K562 (cell line): ENCODE measurements at regions not wholly inside any gene's neighbourhood (a gene's known extent, or its start where the extent isn't known, plus 50 kb on each side); places are given as distances from the start of the nearest gene placed in this dataset.

Source experiments
- ATAC-seq: fragments of 200-7000 bp; cut with Tn5 transposase; 3 replicates; pipeline ENCODE4 v1.9.1; 2020; ENCODE audit warnings: moderate library complexity
- BruUV-seq: library from RNA; stranded (reverse); fragments of 400-500 nt; replicated peaks from 2 replicates; lab custom pipeline; 2021; lab: Mats Ljungman, UMichigan
- CTCF ChIA-PET: fragments of 300-600 bp; formaldehyde crosslinking; extraction: SDS; loops from one replicate; lab custom pipeline; 2021; ENCODE audit warnings: low intra/inter-chr PET ratio; lab: Yijun Ruan, JAX
- POLR2A ChIA-PET: fragments of 300-600, 350-650 bp; sonication (Branson Sonifier 250); formaldehyde crosslinking; extraction: SDS; loops from one replicate; lab custom pipeline; 2021; ENCODE audit warnings: antibody characterized with exemption, inconsistent platforms; lab: Yijun Ruan, JAX
- DNase-seq, 4 experiments: peaks; one replicate each; pipeline versions ENCODE4 v3.0.0 to v3.0.0-alpha.2; 2011 to 2018; ENCODE audit warnings: low spot score in 3 of 4, mixed read lengths in 3 of 4; ENCODE audit errors: extremely low read depth in 1 of 4
- FAIRE-seq: peaks from 2 replicates; lab custom pipeline; 2011; peaks lifted over from hg19 to GRCh38; lab: Jason Lieb, UNC
- H2AFZ ChIP-seq: 2 replicates; pipeline ENCODE4 v1.6.0; 2011; ENCODE audit warnings: low read depth, low read length, control low read depth, inconsistent platforms
- H3K27ac ChIP-seq: fragments of 200-600 bp; 3 replicates; pipeline ENCODE4 v1.8.0; 2011; ENCODE audit warnings: low read depth, mild to moderate bottlenecking, control low read depth, inconsistent platforms, low read length, moderate library complexity, mixed read lengths; ENCODE audit errors: extremely low read depth
- H3K27me3 ChIP-seq, 2 experiments: fragments of 300-600 bp in 1 of 2; 2 replicates in 1 of 2; 3 replicates in 1 of 2; pipeline versions ENCODE4 v1.6.0 to v1.8.0; 2011; ENCODE audit warnings: inconsistent platforms in 2 of 2, low read length in 2 of 2, mild to moderate bottlenecking in 1 of 2, mixed read lengths in 1 of 2, moderate library complexity in 1 of 2; ENCODE audit not compliant: control insufficient read depth in 2 of 2, insufficient read depth in 2 of 2
- H3K36me3 ChIP-seq: fragments of 300-600 bp; 3 replicates; pipeline ENCODE4 v1.8.0; 2011; ENCODE audit warnings: mild to moderate bottlenecking, low read length, inconsistent platforms; ENCODE audit not compliant: control insufficient read depth, insufficient read depth
- H3K4me1 ChIP-seq, 2 experiments: fragments of 200-600 bp in 1 of 2; replicated peaks in 1 of 2; 2 replicates in 1 of 2; 3 replicates in 1 of 2; pipeline versions ENCODE4 v1.5.1 to v1.8.0; 2011; ENCODE audit warnings: inconsistent platforms in 2 of 2, low read length in 2 of 2, mild to moderate bottlenecking in 1 of 2, mixed read lengths in 1 of 2, moderate library complexity in 1 of 2; ENCODE audit not compliant: control insufficient read depth in 2 of 2, insufficient read depth in 2 of 2
- H3K4me2 ChIP-seq: 2 replicates; pipeline ENCODE4 v1.6.1; 2011; ENCODE audit warnings: low read length, control low read depth, inconsistent platforms, mixed read lengths; ENCODE audit not compliant: insufficient read depth
- H3K4me3 ChIP-seq: fragments of 200-600 bp; sonication (generic), shearing (Covaris generic); 2 replicates; pipeline ENCODE4 v1.5.1; 2016; ENCODE audit warnings: control low read depth, inconsistent platforms
- H3K79me2 ChIP-seq: fragments of 200-600 bp; 3 replicates; pipeline ENCODE4 v1.8.0; 2011; ENCODE audit warnings: low read length, inconsistent platforms; ENCODE audit not compliant: control insufficient read depth, insufficient read depth
- H3K9ac ChIP-seq, 2 experiments: 2 replicates each; pipeline versions ENCODE4 v1.6.0 to v1.6.1; 2011; ENCODE audit warnings: low read depth in 2 of 2, low read length in 2 of 2, control low read depth in 1 of 2, inconsistent platforms in 1 of 2, mild to moderate bottlenecking in 1 of 2, mixed read lengths in 1 of 2; ENCODE audit not compliant: insufficient read depth in 1 of 2
- H3K9me1 ChIP-seq: one replicate; pipeline ENCODE4 v1.6.0; 2011; ENCODE audit warnings: inconsistent platforms, mild to moderate bottlenecking, low read length, moderate library complexity; ENCODE audit not compliant: control insufficient read depth, insufficient read depth
- H3K9me3 ChIP-seq: replicated peaks from 2 replicates; pipeline ENCODE4 v1.5.1; 2011; ENCODE audit warnings: low read depth, low read length, inconsistent platforms; ENCODE audit not compliant: control insufficient read depth, insufficient read depth
- H4K20me1 ChIP-seq: replicated peaks from 2 replicates; pipeline ENCODE4 v1.6.1; 2011; ENCODE audit warnings: low read length, inconsistent platforms, mixed read lengths; ENCODE audit not compliant: control insufficient read depth, insufficient read depth
- DEAF1 ChIP-seq: fragments of 450-650 bp; formaldehyde crosslinking; IDR thresholded peaks from 2 replicates; pipeline ENCODE4 v1.4.0; 2020; ENCODE audit warnings: mild to moderate bottlenecking, moderate library complexity
- GATA2 ChIP-seq: sonication (generic); formaldehyde crosslinking; IDR thresholded peaks from 2 replicates; pipeline ENCODE4 v1.4.0; 2020; ENCODE audit warnings: mild to moderate bottlenecking, missing genetic modification reagents
- MIER1 ChIP-seq: fragments of 450-650 bp; IDR thresholded peaks from 2 replicates; pipeline ENCODE4 v1.6.1; 2016; ENCODE audit warnings: antibody characterized with exemption, mild to moderate bottlenecking, low read depth
- PKNOX1 ChIP-seq: fragments of 450-650 bp; IDR thresholded peaks from 2 replicates; pipeline ENCODE4 v1.6.1; 2016
- WGBS: fragments of 100-300 bp; shearing (Covaris generic); methylation state at CpG from one replicate; pipeline ENCODE4 v1.1.6; 2016; ENCODE audit warnings: low coverage, mixed read lengths; ENCODE audit not compliant: insufficient coverage; ENCODE audit errors: missing lambda C conversion rate; 5-methylcytosine and 5-hydroxymethylcytosine counted together
- in situ Hi-C: fragments of 300-500 bp; cut with MboI; formaldehyde crosslinking; loops from 4 replicates; pipeline ENCODE4 v1.15.0; 2018; ENCODE audit warnings: inconsistent platforms, mixed read lengths
- intact Hi-C: fragments of 100-400 bp; cut with micrococcal nuclease; formaldehyde crosslinking; loops from 2 replicates; pipeline ENCODE4 v1.14.2; 2022
- TF ChIP-seq, protein P1 (sequence below): sonication (generic); formaldehyde crosslinking; IDR thresholded peaks from 2 replicates; pipeline ENCODE4 v1.4.0; 2020; ENCODE audit warnings: mild to moderate bottlenecking, missing genetic modification reagents

- H3K27me3 ChIP-seq, result no peaks in the 10 kb centered on the region
- no peaks in the 10 kb centered on the region for H4K20me1 ChIP-seq
- POLR2A ChIA-PET, result no interaction called here
- H3K4me3 ChIP-seq, result no peak overlapping the region
- intact Hi-C loops (no loop called here), in situ Hi-C loops (no loop called here)
- ATAC-seq, result no peak
- H3K4me2 ChIP-seq, result no peak overlapping the region
- FAIRE-seq, result no peak
- no peaks in the 10 kb centered on the region for H3K36me3 ChIP-seq
- BruUV-seq, result no TSS peak
- no peak overlapping the region for H3K27ac ChIP-seq
- CTCF ChIA-PET, result no interaction called here
- no peak for DNase-seq
- no peak overlapping the region for H3K9ac ChIP-seq
- WGBS, result 0% methylated on average over 3 of the region's 3 CpGs
- H3K9me1 ChIP-seq, result no peaks in the 10 kb centered on the region
- no peaks in the 10 kb centered on the region for H3K79me2 ChIP-seq
- H3K9me3 ChIP-seq, result no peaks in the 10 kb centered on the region
- H2AFZ ChIP-seq, result no peak overlapping the region
- H3K4me1 ChIP-seq, result no peaks in the 10 kb centered on the region
- TF ChIP-seq DEAF1 (CRISPR knock-in tag) (no peak), GATA2 (CRISPR knock-in tag) (no peak), MIER1 (no peak), PKNOX1 (no peak)
- TF ChIP-seq, protein P1, sequence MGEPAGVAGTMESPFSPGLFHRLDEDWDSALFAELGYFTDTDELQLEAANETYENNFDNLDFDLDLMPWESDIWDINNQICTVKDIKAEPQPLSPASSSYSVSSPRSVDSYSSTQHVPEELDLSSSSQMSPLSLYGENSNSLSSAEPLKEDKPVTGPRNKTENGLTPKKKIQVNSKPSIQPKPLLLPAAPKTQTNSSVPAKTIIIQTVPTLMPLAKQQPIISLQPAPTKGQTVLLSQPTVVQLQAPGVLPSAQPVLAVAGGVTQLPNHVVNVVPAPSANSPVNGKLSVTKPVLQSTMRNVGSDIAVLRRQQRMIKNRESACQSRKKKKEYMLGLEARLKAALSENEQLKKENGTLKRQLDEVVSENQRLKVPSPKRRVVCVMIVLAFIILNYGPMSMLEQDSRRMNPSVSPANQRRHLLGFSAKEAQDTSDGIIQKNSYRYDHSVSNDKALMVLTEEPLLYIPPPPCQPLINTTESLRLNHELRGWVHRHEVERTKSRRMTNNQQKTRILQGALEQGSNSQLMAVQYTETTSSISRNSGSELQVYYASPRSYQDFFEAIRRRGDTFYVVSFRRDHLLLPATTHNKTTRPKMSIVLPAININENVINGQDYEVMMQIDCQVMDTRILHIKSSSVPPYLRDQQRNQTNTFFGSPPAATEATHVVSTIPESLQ (CRISPR knock-in tag), result no peak
Measured at GRCh38 chrX:96569034-96569433, 115.6 kb upstream of the DIAPH2 start.
